GM19239 (cell line): ENCODE measurements at regions not wholly inside any gene's neighbourhood (a gene's known extent, or its start where the extent isn't known, plus 50 kb on each side); places are given as distances from the start of the nearest gene placed in this dataset.
"Not testable (repeated sequence)": the region's sequence is repeated elsewhere in the genome, so short reads cannot be mapped to it uniquely, and the experiment has no call there.

Source experiments
- DNase-seq: peaks from one replicate; pipeline ENCODE4 v3.0.0; 2011; ENCODE audit warnings: low spot score; ENCODE audit not compliant: insufficient read length
- FAIRE-seq: peaks from 2 replicates; lab custom pipeline; 2011; peaks lifted over from hg19 to GRCh38; lab: Jason Lieb, UNC

GRCh38 chr7:25575634-25576033 lies 347.3 kb upstream of the NPVF start:
- no peak for DNase-seq
- no peak for FAIRE-seq

- no peak for DNase-seq
- FAIRE-seq: no peak
Observed at GRCh38 chr7:25578991-25579777, 350.9 kb upstream of the NPVF start.

- FAIRE-seq (no peak), DNase-seq (no peak)
Observed at GRCh38 chr7:25579778-25580075, 351.4 kb upstream of the NPVF start.

- DNase-seq: no peak
- FAIRE-seq: no peak
Observed at GRCh38 chr7:25580141-25580540, 351.9 kb upstream of the NPVF start.

- FAIRE-seq (no peak), DNase-seq (no peak)
Observed at GRCh38 chr7:25583621-25584020, 355.3 kb upstream of the NPVF start.

- DNase-seq (no peak), FAIRE-seq (no peak)
Observed at GRCh38 chr7:25584112-25584938, 356.0 kb upstream of the NPVF start.

- FAIRE-seq (no peak), DNase-seq (no peak)
Observed at GRCh38 chr7:25586513-25586912, 358.2 kb upstream of the NPVF start.

- DNase-seq (no peak), FAIRE-seq (no peak)
Observed at GRCh38 chr7:25594122-25594521, 365.8 kb upstream of the NPVF start.

- no peak for DNase-seq
- no peak for FAIRE-seq
Observed at GRCh38 chr7:25594728-25595127, 366.4 kb upstream of the NPVF start.

- FAIRE-seq (no peak), DNase-seq (no peak)
Observed at GRCh38 chr7:25595996-25596395, 367.7 kb upstream of the NPVF start.

- no peak for DNase-seq
- FAIRE-seq: no peak
Observed at GRCh38 chr7:25596443-25596842, 368.2 kb upstream of the NPVF start.

- FAIRE-seq (no peak), DNase-seq (no peak)
Observed at GRCh38 chr7:25597946-25598345, 369.7 kb upstream of the NPVF start.

- FAIRE-seq (no peak), DNase-seq (no peak)
Observed at GRCh38 chr7:25598765-25599164, 370.5 kb upstream of the NPVF start.

GRCh38 chr7:25600262-25600920 lies 372.1 kb upstream of the NPVF start:
- no peak for FAIRE-seq

GRCh38 chr7:25602730-25603426 lies 374.6 kb upstream of the NPVF start:
- DNase-seq, FAIRE-seq: not testable (repeated sequence)

More at GRCh38 chr7:25600262-25600920, 372.1 kb upstream of the NPVF start:
- DNase-seq: no peak

GRCh38 chr7:25603427-25603740 lies 375.1 kb upstream of the NPVF start:
- DNase-seq, FAIRE-seq: not testable (repeated sequence)

- DNase-seq: no peak
Observed at GRCh38 chr7:25611196-25611595, 382.9 kb upstream of the NPVF start.

GRCh38 chr7:25613912-25614311 lies 385.6 kb upstream of the NPVF start:
- DNase-seq (no peak), FAIRE-seq (no peak)

More at GRCh38 chr7:25611196-25611595, 382.9 kb upstream of the NPVF start:
- FAIRE-seq: no peak

GRCh38 chr7:25614415-25614814 lies 386.1 kb upstream of the NPVF start:
- no peak for FAIRE-seq

GRCh38 chr7:25615003-25615402 lies 386.7 kb upstream of the NPVF start:
- DNase-seq (no peak), FAIRE-seq (no peak)

More at GRCh38 chr7:25614415-25614814, 386.1 kb upstream of the NPVF start:
- DNase-seq: no peak
